ENCODE measurements at regions not wholly inside any gene's neighbourhood (a gene's known extent, or its start where the extent isn't known, plus 50 kb on each side); places are given as distances from the start of the nearest gene placed in this dataset.
A peak's percentile ranks its signal among the peaks of the same experiment; 100 is the strongest.

DNA sequence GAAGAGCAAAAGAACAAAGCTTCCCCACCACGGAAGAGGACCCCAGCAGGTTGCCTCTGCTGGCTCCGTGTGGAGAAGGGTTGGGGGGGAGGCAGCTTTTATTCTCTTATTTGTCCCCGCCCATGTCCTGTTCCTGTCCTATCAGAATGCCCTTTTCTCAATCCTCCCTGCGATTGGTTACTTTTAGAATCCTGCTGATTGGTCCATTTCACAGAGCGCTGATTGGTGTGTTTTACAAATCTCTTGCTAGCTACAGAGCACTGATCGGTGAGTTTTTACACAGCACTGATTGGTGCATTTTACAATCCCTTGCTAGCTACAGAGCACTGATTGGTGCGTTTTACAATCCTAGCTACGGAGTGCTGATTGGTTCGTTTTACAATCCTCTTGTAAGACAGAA is 100.6 kb upstream of the KLF13 start:
- TF ChIP-seq, protein P1, sequence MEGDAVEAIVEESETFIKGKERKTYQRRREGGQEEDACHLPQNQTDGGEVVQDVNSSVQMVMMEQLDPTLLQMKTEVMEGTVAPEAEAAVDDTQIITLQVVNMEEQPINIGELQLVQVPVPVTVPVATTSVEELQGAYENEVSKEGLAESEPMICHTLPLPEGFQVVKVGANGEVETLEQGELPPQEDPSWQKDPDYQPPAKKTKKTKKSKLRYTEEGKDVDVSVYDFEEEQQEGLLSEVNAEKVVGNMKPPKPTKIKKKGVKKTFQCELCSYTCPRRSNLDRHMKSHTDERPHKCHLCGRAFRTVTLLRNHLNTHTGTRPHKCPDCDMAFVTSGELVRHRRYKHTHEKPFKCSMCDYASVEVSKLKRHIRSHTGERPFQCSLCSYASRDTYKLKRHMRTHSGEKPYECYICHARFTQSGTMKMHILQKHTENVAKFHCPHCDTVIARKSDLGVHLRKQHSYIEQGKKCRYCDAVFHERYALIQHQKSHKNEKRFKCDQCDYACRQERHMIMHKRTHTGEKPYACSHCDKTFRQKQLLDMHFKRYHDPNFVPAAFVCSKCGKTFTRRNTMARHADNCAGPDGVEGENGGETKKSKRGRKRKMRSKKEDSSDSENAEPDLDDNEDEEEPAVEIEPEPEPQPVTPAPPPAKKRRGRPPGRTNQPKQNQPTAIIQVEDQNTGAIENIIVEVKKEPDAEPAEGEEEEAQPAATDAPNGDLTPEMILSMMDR (IDR thresholded peaks at IDR 0.05; ENCODE audit: borderline replicate concordance, insufficient read depth, low read depth, low read length) = no peak
- H3K4me3 ChIP-seq (ENCODE audit: low read depth, low read length) = no peak overlapping the region

DNA sequence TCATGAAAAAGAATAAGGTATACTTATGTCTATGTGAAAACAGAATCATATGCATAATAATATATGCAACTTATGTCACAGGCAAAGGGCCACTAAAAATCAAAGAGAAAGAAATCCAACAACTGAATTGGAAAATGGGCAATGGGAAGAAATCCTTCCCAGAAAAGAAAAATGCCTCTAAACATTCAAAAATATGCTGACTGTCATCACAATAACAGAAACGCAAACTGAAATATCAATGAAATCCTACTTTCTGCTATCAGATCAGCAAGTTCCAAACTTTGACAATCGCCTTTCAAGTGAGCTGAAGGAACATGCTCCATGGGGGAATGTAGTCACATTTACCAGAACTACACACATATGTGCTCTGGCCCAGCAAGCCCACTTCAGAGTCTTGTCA is 99.4 kb upstream of the KLF13 start:
- H3K4me3 ChIP-seq (ENCODE audit: low read depth, low read length) = peak overlapping the region; percentile 67
- TF ChIP-seq, protein P1 (IDR thresholded peaks at IDR 0.05; ENCODE audit: borderline replicate concordance, insufficient read depth, low read depth, low read length) = no peak

DNA sequence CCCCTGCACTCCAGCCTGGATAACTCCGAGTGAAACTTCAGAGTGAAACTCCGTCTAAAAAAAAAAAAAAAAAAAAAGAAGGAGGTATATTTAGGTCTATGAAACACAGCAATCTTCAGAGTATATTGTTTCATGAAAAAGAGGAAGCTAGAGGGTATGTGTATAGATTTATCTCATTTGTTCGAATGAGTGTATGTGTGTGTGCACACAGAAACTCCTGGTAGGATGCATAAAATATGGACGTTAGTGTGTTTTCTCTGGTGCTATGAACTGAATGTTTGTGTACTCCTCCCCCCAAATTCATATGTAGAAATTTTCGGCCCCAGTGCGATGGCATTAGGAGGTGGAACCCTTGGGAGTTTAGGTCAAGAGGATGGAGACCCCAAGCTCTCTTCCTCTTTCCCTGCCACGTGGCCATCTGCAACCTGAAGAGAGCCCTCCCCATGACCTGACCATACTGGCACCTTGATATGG is 98.6 kb upstream of the KLF13 start:
- H3K4me3 ChIP-seq (ENCODE audit: low read depth, low read length) = peak overlapping the region; percentile 67
- TF ChIP-seq, protein P1 (IDR thresholded peaks at IDR 0.05; ENCODE audit: borderline replicate concordance, insufficient read depth, low read depth, low read length) = no peak

DNA sequence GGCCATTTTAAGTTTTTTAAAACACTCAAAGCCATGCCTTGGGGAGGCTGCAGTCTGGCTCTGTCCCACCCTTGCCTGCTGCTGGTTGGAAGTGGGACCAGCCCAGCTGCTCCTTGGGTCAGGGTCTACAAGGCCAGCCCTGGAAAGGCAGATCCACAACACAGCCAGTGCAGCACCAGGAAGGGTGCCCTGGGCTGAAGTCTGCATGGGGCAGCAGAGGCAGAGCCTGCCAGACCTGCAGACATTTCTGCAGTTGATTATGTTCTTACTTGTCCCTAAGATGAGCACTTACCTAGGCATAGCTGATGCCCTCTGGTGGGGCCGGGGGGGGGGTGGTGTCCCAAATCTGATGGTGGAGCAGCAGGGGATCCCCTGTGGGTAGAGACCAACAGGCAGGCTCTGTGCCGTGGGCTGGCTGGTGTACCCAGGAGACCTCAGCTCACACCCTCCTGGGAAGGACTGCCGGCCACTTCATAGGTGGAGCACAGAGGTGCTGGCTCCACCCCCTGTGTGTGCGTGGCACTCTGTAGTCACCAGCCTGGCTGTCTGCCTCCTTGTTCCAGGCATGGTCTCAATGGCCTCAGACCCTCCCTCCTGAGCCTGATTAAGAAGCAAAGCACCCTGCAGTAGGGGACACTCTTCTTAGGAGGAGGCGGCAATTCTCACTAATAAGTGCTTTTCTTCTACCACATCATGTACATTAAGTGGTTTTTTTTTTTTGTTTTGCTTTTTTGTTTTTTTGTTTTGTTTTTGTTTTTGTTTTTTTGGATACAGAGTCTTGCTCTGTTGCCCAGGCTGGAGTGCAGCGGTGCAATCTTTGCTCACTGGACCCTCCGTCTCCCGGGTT is 97.4 kb upstream of the KLF13 start:
- TF ChIP-seq, protein P1 (IDR thresholded peaks at IDR 0.05; ENCODE audit: borderline replicate concordance, insufficient read depth, low read depth, low read length) = no peak
- H3K4me3 ChIP-seq (ENCODE audit: low read depth, low read length) = peak overlapping the region; percentile 67

DNA sequence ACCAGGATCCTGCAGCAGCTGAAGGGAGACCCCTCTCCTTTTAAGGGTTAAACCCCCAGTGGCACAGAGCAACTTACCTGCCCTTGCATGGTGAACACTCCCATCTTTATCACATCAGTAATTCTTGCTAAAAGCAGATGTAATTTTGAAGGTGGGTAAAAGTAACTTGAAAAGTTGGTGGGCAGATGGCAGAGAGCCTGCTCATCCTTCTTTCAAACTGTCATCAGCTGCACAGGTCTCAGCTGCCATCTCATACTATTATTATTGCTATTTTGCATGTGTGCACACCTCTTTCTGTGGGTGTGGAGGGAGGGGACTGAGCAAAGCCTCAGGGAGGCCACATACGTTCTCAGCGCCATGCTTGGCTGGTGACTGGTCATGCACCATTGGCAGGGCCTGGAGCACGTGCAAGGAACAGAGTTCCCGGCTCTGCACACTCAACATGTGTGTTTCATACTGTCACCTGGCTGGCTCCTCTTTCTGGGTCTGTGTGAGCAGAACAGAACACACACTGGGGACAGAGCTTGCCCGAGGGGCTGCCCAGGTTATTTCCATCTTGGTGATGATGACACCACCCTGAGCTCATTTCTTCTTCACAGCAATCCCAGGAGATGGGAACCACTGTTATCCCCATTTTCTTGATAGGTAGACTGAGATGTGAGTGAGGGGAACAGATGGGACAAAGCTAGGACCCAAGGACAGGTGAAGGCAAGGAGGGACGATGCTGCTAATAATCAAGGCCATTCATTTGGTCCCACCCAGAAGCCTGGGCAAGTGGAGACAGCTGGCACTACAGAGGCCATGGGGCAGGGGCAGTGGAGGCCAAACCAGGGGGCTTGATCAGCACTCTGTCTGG is 95.8 kb upstream of the KLF13 start:
- H3K4me3 ChIP-seq (ENCODE audit: low read depth, low read length) = peak overlapping the region; percentile 67
- TF ChIP-seq, protein P1 (IDR thresholded peaks at IDR 0.05; ENCODE audit: borderline replicate concordance, insufficient read depth, low read depth, low read length) = no peak

DNA sequence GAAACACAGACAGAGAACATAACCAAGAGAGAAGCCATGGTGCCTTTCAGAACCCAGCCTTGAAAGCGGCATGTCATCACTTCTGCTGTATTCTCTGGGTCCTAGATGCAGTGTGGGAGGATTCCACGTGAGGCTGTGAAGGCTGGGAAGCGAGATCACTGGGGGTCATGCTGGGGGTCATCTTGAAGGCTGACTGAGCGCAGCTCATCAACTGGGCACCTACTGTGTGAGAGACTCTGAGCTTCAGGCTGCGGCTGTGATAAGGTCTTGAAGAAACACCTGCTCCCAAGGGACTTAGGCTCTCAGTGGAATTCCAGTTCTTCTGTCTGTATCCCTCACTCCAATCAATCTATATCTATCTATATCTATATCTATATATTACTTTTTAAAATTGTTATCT is 91.8 kb upstream of the KLF13 start:
- H3K4me3 ChIP-seq (ENCODE audit: low read depth, low read length) = no peak overlapping the region
- TF ChIP-seq, protein P1 (IDR thresholded peaks at IDR 0.05; ENCODE audit: borderline replicate concordance, insufficient read depth, low read depth, low read length) = no peak
